ENCODE measurements at regions not wholly inside any gene's neighbourhood (a gene's known extent, or its start where the extent isn't known, plus 50 kb on each side); places are given as distances from the start of the nearest gene placed in this dataset.

DNA sequence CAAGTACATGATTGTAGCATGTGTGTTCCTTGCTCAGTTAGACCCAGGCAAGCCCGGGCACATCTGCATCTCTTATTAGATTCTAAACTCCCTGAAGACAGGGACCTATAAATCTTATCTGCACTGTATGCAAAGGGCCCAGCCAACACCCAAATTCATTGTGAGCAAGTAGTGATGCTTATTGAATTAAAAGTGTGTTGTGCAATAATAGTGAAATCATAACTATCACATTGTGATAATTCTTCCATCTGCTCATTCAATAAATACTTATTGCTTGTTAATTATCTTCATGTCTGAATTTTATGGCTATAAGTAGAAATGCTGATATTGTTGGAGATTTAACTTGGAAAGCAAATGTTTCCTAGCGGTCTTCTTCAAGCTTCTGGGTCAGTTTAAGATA, 387.5 kb downstream of the SLC4A3 start:
- H3K27me3 ChIP-seq (ENCODE audit: control insufficient read depth, insufficient read depth, low read length) = no peaks in the 10 kb centered on the region
- H3K9ac ChIP-seq (ENCODE audit: low read depth, low read length) = no peak overlapping the region
- no peak overlapping the region for H3K4me3 ChIP-seq (ENCODE audit: low read depth, low read length)
- no peaks in the 10 kb centered on the region for H3K36me3 ChIP-seq (ENCODE audit: control insufficient read depth, insufficient read depth, low read length)
- H3K27ac ChIP-seq (ENCODE audit: low read depth, low read length) = no peak overlapping the region
- no peaks in the 10 kb centered on the region for H3K9me3 ChIP-seq (ENCODE audit: control insufficient read depth, insufficient read depth, low read length)
- H3K4me1 ChIP-seq (ENCODE audit: control insufficient read depth, insufficient read depth, low read length) = no peaks in the 10 kb centered on the region

DNA sequence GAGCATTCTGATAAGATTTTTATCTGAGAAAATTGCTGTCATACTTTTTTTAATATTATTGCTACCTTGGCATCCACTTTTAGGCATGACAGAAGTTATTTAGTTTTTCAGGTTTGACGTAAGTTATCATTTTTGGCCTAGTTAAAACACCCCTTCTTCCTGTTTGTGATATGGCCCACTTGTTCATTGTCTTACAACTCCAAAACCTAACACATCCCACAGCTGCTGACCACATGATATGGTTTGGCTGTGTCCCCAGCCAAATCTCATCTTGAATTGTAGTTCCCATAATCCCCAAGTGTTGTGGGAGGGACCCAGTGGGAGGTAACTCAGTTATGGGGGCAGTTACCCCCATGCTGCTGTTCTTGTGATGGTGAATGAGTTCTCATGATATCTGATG, 388.1 kb downstream of the SLC4A3 start:
- no peaks in the 10 kb centered on the region for H3K27me3 ChIP-seq (ENCODE audit: control insufficient read depth, insufficient read depth, low read length)
- H3K9me3 ChIP-seq (ENCODE audit: control insufficient read depth, insufficient read depth, low read length) = no peaks in the 10 kb centered on the region
- no peak overlapping the region for H3K27ac ChIP-seq (ENCODE audit: low read depth, low read length)
- no peaks in the 10 kb centered on the region for H3K36me3 ChIP-seq (ENCODE audit: control insufficient read depth, insufficient read depth, low read length)
- no peak overlapping the region for H3K4me3 ChIP-seq (ENCODE audit: low read depth, low read length)
- no peaks in the 10 kb centered on the region for H3K4me1 ChIP-seq (ENCODE audit: control insufficient read depth, insufficient read depth, low read length)
- H3K9ac ChIP-seq (ENCODE audit: low read depth, low read length) = no peak overlapping the region

- no peak overlapping the region for H3K9ac ChIP-seq (ENCODE audit: low read depth, low read length)
- no peaks in the 10 kb centered on the region for H3K9me3 ChIP-seq (ENCODE audit: control insufficient read depth, insufficient read depth, low read length)
- no peak overlapping the region for H3K4me3 ChIP-seq (ENCODE audit: low read depth, low read length)
These were observed 397.8 kb downstream of the SLC4A3 start for GRCh38 chr2:220025207-220025606.

GRCh38 chr2:220029013-220029412, 401.6 kb downstream of the SLC4A3 start:
- H3K4me3 ChIP-seq (ENCODE audit: low read depth, low read length) = no peak overlapping the region
- no peaks in the 10 kb centered on the region for H3K36me3 ChIP-seq (ENCODE audit: control insufficient read depth, insufficient read depth, low read length)
- no peaks in the 10 kb centered on the region for H3K4me1 ChIP-seq (ENCODE audit: control insufficient read depth, insufficient read depth, low read length)
- no peaks in the 10 kb centered on the region for H3K27me3 ChIP-seq (ENCODE audit: control insufficient read depth, insufficient read depth, low read length)
- no peaks in the 10 kb centered on the region for H3K9me3 ChIP-seq (ENCODE audit: control insufficient read depth, insufficient read depth, low read length)
- H3K9ac ChIP-seq (ENCODE audit: low read depth, low read length) = no peak overlapping the region
- H3K27ac ChIP-seq (ENCODE audit: low read depth, low read length) = no peak overlapping the region

More at GRCh38 chr2:220025207-220025606, 397.8 kb downstream of the SLC4A3 start:
- no peak overlapping the region for H3K27ac ChIP-seq (ENCODE audit: low read depth, low read length)
- no peaks in the 10 kb centered on the region for H3K4me1 ChIP-seq (ENCODE audit: control insufficient read depth, insufficient read depth, low read length)
- no peaks in the 10 kb centered on the region for H3K36me3 ChIP-seq (ENCODE audit: control insufficient read depth, insufficient read depth, low read length)
- H3K27me3 ChIP-seq (ENCODE audit: control insufficient read depth, insufficient read depth, low read length) = no peaks in the 10 kb centered on the region

DNA sequence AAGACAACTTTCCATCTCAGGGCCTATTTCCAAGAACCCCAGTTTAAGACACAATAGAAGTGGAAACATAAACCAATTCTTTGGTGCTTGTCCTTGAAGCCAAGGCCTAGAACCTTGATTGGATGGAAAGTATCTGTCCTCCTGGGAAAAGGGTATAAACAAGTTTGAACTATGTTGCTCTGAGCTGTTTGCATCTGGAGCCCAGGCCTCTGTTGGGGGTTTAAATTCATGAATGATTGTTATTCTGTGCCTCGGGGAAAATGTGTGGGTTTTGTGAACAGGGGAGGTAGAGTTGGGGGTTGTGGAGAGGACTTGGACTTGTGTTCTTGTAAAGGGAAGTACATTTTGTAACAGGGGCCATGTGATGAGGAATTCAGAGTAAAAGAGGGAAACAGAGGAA, 406.1 kb downstream of the SLC4A3 start:
- Histone ChIP-seq H3K36me3 (ENCODE audit: control insufficient read depth, insufficient read depth, low read length) (no peaks in the 10 kb centered on the region), H3K9ac (ENCODE audit: low read depth, low read length) (no peak overlapping the region), H3K27ac (ENCODE audit: low read depth, low read length) (no peak overlapping the region), H3K27me3 (ENCODE audit: control insufficient read depth, insufficient read depth, low read length) (no peaks in the 10 kb centered on the region), H3K4me1 (ENCODE audit: control insufficient read depth, insufficient read depth, low read length) (no peaks in the 10 kb centered on the region), H3K4me3 (ENCODE audit: low read depth, low read length) (no peak overlapping the region), H3K9me3 (ENCODE audit: control insufficient read depth, insufficient read depth, low read length) (no peaks in the 10 kb centered on the region)

DNA sequence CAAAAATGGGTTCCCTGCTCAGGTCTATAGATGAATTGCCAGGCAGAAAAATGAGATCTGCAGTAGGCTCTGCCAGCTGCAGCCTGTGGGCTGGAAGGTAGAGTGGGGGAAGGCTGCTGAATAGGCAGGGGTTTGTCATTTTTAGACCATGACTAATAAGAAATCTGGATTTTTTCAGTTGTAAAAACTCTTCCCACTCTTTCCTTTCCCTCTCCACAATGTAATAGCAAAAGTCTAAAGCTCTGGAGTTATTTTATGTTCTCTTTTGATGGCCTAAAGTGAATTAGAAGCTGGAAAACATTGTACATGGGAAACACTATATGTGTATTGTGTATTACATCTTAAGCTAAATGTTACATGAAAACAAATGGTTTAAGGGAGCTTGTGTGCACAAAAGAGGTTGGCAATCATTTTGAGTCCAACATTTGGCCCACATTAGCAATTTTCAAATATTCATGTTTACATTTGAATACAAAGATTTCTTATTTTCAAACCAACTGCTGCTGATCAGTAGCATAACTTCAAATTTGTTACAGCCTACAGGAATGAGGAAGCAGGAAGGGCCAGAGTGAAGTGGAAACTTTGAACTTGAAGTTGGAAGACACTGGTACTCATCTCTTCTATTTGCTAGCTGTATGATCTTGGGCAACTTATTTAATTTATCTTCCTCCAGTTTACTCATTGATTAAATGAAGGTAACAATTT, 407.1 kb downstream of the SLC4A3 start:
- no peak overlapping the region for H3K9ac ChIP-seq (ENCODE audit: low read depth, low read length)
- H3K27me3 ChIP-seq (ENCODE audit: control insufficient read depth, insufficient read depth, low read length) = no peaks in the 10 kb centered on the region
- H3K9me3 ChIP-seq (ENCODE audit: control insufficient read depth, insufficient read depth, low read length) = no peaks in the 10 kb centered on the region
- H3K4me1 ChIP-seq (ENCODE audit: control insufficient read depth, insufficient read depth, low read length) = no peaks in the 10 kb centered on the region
- H3K4me3 ChIP-seq (ENCODE audit: low read depth, low read length) = no peak overlapping the region
- no peak overlapping the region for H3K27ac ChIP-seq (ENCODE audit: low read depth, low read length)
- no peaks in the 10 kb centered on the region for H3K36me3 ChIP-seq (ENCODE audit: control insufficient read depth, insufficient read depth, low read length)

DNA sequence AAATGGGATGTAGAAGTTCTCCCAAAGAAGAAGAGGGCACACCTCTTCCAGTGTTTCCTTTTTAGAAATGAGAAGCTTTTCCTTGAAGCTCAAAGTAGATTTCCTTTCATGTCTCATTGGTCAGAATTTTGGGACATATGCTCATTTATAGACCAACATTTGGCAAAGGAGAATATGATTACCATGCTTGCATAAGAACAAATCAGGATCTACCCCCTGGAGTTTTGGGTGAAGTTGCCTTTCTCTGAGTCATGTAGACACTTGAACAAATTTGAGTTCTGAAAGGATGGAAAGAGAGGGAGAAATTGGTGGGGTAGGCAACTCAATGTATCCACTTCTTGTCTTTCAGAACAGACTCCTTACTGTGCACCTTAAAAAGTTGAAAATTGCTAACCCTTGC, 409.0 kb downstream of the SLC4A3 start:
- H3K4me3 ChIP-seq (ENCODE audit: low read depth, low read length) = no peak overlapping the region
- no peak overlapping the region for H3K27ac ChIP-seq (ENCODE audit: low read depth, low read length)
- H3K9me3 ChIP-seq (ENCODE audit: control insufficient read depth, insufficient read depth, low read length) = no peaks in the 10 kb centered on the region

GRCh38 chr2:220040346-220040745, 412.9 kb downstream of the SLC4A3 start:
- no peaks in the 10 kb centered on the region for H3K27me3 ChIP-seq (ENCODE audit: control insufficient read depth, insufficient read depth, low read length)
- no peaks in the 10 kb centered on the region for H3K9me3 ChIP-seq (ENCODE audit: control insufficient read depth, insufficient read depth, low read length)
- H3K4me1 ChIP-seq (ENCODE audit: control insufficient read depth, insufficient read depth, low read length) = peaks cover 36% of the 10 kb centered on the region
- H3K36me3 ChIP-seq (ENCODE audit: control insufficient read depth, insufficient read depth, low read length) = no peaks in the 10 kb centered on the region
- H3K4me3 ChIP-seq (ENCODE audit: low read depth, low read length) = no peak overlapping the region
- no peak overlapping the region for H3K27ac ChIP-seq (ENCODE audit: low read depth, low read length)
- H3K9ac ChIP-seq (ENCODE audit: low read depth, low read length) = no peak overlapping the region

More for the DNA sequence above, 409.0 kb downstream of the SLC4A3 start:
- H3K9ac ChIP-seq (ENCODE audit: low read depth, low read length) = no peak overlapping the region
- H3K36me3 ChIP-seq (ENCODE audit: control insufficient read depth, insufficient read depth, low read length) = no peaks in the 10 kb centered on the region
- H3K4me1 ChIP-seq (ENCODE audit: control insufficient read depth, insufficient read depth, low read length) = peaks cover 7% of the 10 kb centered on the region
- no peaks in the 10 kb centered on the region for H3K27me3 ChIP-seq (ENCODE audit: control insufficient read depth, insufficient read depth, low read length)

- H3K4me3 ChIP-seq (ENCODE audit: low read depth, low read length) = no peak overlapping the region
- no peaks in the 10 kb centered on the region for H3K9me3 ChIP-seq (ENCODE audit: control insufficient read depth, insufficient read depth, low read length)
- no peaks in the 10 kb centered on the region for H3K27me3 ChIP-seq (ENCODE audit: control insufficient read depth, insufficient read depth, low read length)
- peaks cover 36% of the 10 kb centered on the region for H3K4me1 ChIP-seq (ENCODE audit: control insufficient read depth, insufficient read depth, low read length)
- H3K36me3 ChIP-seq (ENCODE audit: control insufficient read depth, insufficient read depth, low read length) = no peaks in the 10 kb centered on the region
- H3K9ac ChIP-seq (ENCODE audit: low read depth, low read length) = no peak overlapping the region
- no peak overlapping the region for H3K27ac ChIP-seq (ENCODE audit: low read depth, low read length)
These were observed 414.0 kb downstream of the SLC4A3 start for GRCh38 chr2:220041447-220041846.

DNA sequence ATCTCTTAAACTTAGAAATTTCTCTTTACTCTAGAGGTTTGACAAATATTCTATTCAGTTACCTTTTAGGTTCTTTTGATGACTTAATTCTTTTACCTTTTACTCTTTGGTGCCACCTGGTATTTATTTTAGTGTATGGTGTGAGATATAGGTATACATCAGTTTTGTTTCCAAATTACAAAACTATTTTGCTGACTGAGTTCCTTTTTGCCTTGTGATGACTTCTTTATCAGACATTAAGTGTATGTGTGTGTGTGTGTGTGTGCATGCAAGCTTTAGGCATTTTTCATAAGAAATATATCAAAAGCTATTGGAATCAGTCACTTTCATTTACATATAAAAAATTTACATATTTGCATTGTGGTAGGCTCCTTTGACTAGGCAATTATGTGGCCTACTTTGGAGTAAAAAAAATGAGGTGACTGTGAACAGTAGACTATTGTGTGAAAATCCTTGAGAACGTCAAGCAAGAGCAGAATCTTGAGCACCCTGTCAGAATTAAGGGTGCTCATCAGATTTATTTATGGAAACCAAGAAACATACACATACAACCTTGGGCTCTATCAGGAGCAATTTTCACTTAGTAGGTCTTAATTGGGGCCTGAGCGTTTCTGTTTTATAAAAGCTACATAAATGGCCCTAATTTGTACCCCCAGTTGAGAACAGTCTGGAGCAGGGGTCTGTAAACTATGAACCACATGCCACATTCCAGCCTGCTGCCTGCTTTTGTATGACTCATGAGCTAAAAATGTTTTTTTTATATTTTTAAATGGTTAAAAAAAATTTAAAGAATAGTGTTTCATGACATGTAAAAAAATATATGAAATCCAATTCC, 415.9 kb downstream of the SLC4A3 start:
- H3K9me3 ChIP-seq (ENCODE audit: control insufficient read depth, insufficient read depth, low read length) = no peaks in the 10 kb centered on the region

GRCh38 chr2:220043990-220044335, 416.5 kb downstream of the SLC4A3 start:
- Histone ChIP-seq H3K9ac (ENCODE audit: low read depth, low read length) (no peak overlapping the region), H3K9me3 (ENCODE audit: control insufficient read depth, insufficient read depth, low read length) (no peaks in the 10 kb centered on the region), H3K27me3 (ENCODE audit: control insufficient read depth, insufficient read depth, low read length) (no peaks in the 10 kb centered on the region), H3K36me3 (ENCODE audit: control insufficient read depth, insufficient read depth, low read length) (no peaks in the 10 kb centered on the region), H3K4me3 (ENCODE audit: low read depth, low read length) (no peak overlapping the region), H3K4me1 (ENCODE audit: control insufficient read depth, insufficient read depth, low read length) (peaks cover 36% of the 10 kb centered on the region), H3K27ac (ENCODE audit: low read depth, low read length) (no peak overlapping the region)

More for the DNA sequence above, 415.9 kb downstream of the SLC4A3 start:
- H3K4me1 ChIP-seq (ENCODE audit: control insufficient read depth, insufficient read depth, low read length) = peaks cover 36% of the 10 kb centered on the region
- no peak overlapping the region for H3K27ac ChIP-seq (ENCODE audit: low read depth, low read length)
- no peaks in the 10 kb centered on the region for H3K36me3 ChIP-seq (ENCODE audit: control insufficient read depth, insufficient read depth, low read length)
- H3K9ac ChIP-seq (ENCODE audit: low read depth, low read length) = no peak overlapping the region
- H3K27me3 ChIP-seq (ENCODE audit: control insufficient read depth, insufficient read depth, low read length) = no peaks in the 10 kb centered on the region
- no peak overlapping the region for H3K4me3 ChIP-seq (ENCODE audit: low read depth, low read length)

Measured in HUES48 (cell line).